A549 (cell line): ENCODE measurements at regions not wholly inside any gene's neighbourhood (a gene's known extent, or its start where the extent isn't known, plus 50 kb on each side); places are given as distances from the start of the nearest gene placed in this dataset.

Experiments
- ATAC-seq, 2 experiments: fragments of 200-7000 bp in 1 of 2; fragments of >200 bp in 1 of 2; cut with Nextera tagmentation in 1 of 2; cut with Tn5 transposase in 1 of 2; 3 replicates each; pipeline versions ENCODE4 v1.8.0 to v1.9.1; 2018 to 2020; ENCODE audit warnings: mild to moderate bottlenecking in 1 of 2, moderate library complexity in 1 of 2
- CTCF ChIA-PET: fragments of 300-600 bp; sonication (Branson Sonifier 250); formaldehyde crosslinking; extraction: SDS; loops from one replicate; lab custom pipeline; 2021; ENCODE audit warnings: antibody characterized with exemption, inconsistent platforms; lab: Yijun Ruan, JAX
- POLR2A ChIA-PET: fragments of 350-600 bp; formaldehyde crosslinking; extraction: SDS; loops from one replicate; lab custom pipeline; 2021; ENCODE audit warnings: antibody characterized with exemption, inconsistent platforms; lab: Yijun Ruan, JAX
- DNase-seq, 2 experiments: peaks; one replicate each; pipeline versions ENCODE4 v3.0.0 to v3.0.0-alpha.2; 2011 to 2016; ENCODE audit warnings: low read depth in 1 of 2, low spot score in 1 of 2
- FAIRE-seq: peaks from 2 replicates; lab custom pipeline; 2011; peaks lifted over from hg19 to GRCh38; lab: Jason Lieb, UNC
- H3K27ac ChIP-seq, 2 experiments: fragments of >200 bp; sonication (Bioruptor Twin); formaldehyde crosslinking; 3 replicates each; pipeline ENCODE4 v1.5.1; 2016 to 2017
- H3K4me1 ChIP-seq: fragments of >200 bp; sonication (Bioruptor Twin); formaldehyde crosslinking; 3 replicates; pipeline ENCODE4 v1.6.1; 2016
- H3K4me2 ChIP-seq: fragments of >200 bp; sonication (Bioruptor Twin); formaldehyde crosslinking; 3 replicates; pipeline ENCODE4 v1.6.1; 2016
- H3K4me3 ChIP-seq: fragments of >200 bp; sonication (Bioruptor Twin); formaldehyde crosslinking; 3 replicates; pipeline ENCODE4 v1.5.1; 2016
- H3K9me3 ChIP-seq: fragments of >200 bp; sonication (Bioruptor Twin); formaldehyde crosslinking; 3 replicates; pipeline ENCODE4 v1.6.1; 2016
- BHLHE40 ChIP-seq: IDR thresholded peaks from 2 replicates; pipeline ENCODE4 v1.6.1; 2012; ENCODE audit warnings: low read depth, low read length, inconsistent platforms
- CBX2 ChIP-seq: fragments of 200-600 bp; sonication (generic); IDR thresholded peaks from 2 replicates; pipeline ENCODE4 v1.6.1; 2016; ENCODE audit warnings: low read depth, mild to moderate bottlenecking, borderline replicate concordance
- CEBPB ChIP-seq, 2 experiments: fragments of >200 bp in 1 of 2; sonication (Bioruptor Twin) in 1 of 2; formaldehyde crosslinking in 1 of 2; IDR thresholded peaks; 2 replicates each; pipeline ENCODE4 v1.6.1; 2012 to 2016
- CHD4 ChIP-seq: fragments of 200-600 bp; sonication (generic); IDR thresholded peaks from 2 replicates; pipeline ENCODE4 v1.6.1; 2016; ENCODE audit warnings: antibody characterized with exemption, mild to moderate bottlenecking, borderline replicate concordance
- E2F6 ChIP-seq: IDR thresholded peaks from 2 replicates; pipeline ENCODE4 v1.6.1; 2012; ENCODE audit warnings: low read depth, borderline replicate concordance
- EHF ChIP-seq: fragments of 250-450 bp; sonication (Bioruptor Pico); IDR thresholded peaks from 2 replicates; pipeline ENCODE4 v1.5.0; 2020; ENCODE audit warnings: mild to moderate bottlenecking
- ELK1 ChIP-seq: fragments of 150-350 bp; IDR thresholded peaks from 2 replicates; pipeline ENCODE4 v1.6.1; 2014; ENCODE audit warnings: low read depth, mild to moderate bottlenecking, low read length
- ESRRA ChIP-seq: fragments of 150-350 bp; IDR thresholded peaks from 2 replicates; pipeline ENCODE4 v1.6.1; 2014; ENCODE audit warnings: mild to moderate bottlenecking, low read length, borderline replicate concordance
- FOSB ChIP-seq: fragments of 250-450 bp; sonication (Bioruptor Pico); IDR thresholded peaks from 2 replicates; pipeline ENCODE4 v1.5.0; 2020; ENCODE audit warnings: mild to moderate bottlenecking, moderate library complexity
- FOSL2 ChIP-seq, 2 experiments: fragments of 450-650 bp in 1 of 2; fragments of >200 bp in 1 of 2; sonication (Bioruptor Twin) in 1 of 2; formaldehyde crosslinking; IDR thresholded peaks; 2 replicates each; pipeline versions ENCODE4 v1.5.0 to v1.6.1; 2016 to 2020; ENCODE audit warnings: mild to moderate bottlenecking in 1 of 2, moderate library complexity in 1 of 2
- FOXS1 ChIP-seq: fragments of 250-450 bp; sonication (Bioruptor Pico); IDR thresholded peaks from 2 replicates; pipeline ENCODE4 v1.5.0; 2020; ENCODE audit warnings: mild to moderate bottlenecking, moderate library complexity
- HDAC2 ChIP-seq: fragments of 200-600 bp; sonication (generic); IDR thresholded peaks from 2 replicates; pipeline ENCODE4 v1.6.1; 2016
- HEYL ChIP-seq: fragments of 250-450 bp; sonication (Bioruptor Pico); IDR thresholded peaks from 2 replicates; pipeline ENCODE4 v1.8.0; 2021; ENCODE audit warnings: mild to moderate bottlenecking, moderate library complexity
- KDM1A ChIP-seq: fragments of 200-600 bp; sonication (generic); IDR thresholded peaks from 2 replicates; pipeline ENCODE4 v1.6.1; 2016; ENCODE audit warnings: low read depth, mild to moderate bottlenecking
- MAZ ChIP-seq: fragments of 150-350 bp; IDR thresholded peaks from 2 replicates; pipeline ENCODE4 v1.6.1; 2014; ENCODE audit warnings: antibody characterized with exemption, low read depth, low read length, borderline replicate concordance
- NFE2L2 ChIP-seq: fragments of 150-350 bp; conservative IDR thresholded peaks from 2 replicates; pipeline ENCODE4 v1.6.1; 2014; ENCODE audit warnings: low read length
- PHF8 ChIP-seq: fragments of 200-600 bp; sonication (generic); IDR thresholded peaks from 2 replicates; pipeline ENCODE4 v1.6.1; 2016; ENCODE audit warnings: low read depth, mild to moderate bottlenecking, antibody characterized with exemption, moderate library complexity, borderline replicate concordance
- POLR2A ChIP-seq: IDR thresholded peaks from 2 replicates; pipeline ENCODE4 v1.6.1; 2012; ENCODE audit warnings: mild to moderate bottlenecking, low read length
- RAD21 ChIP-seq, 2 experiments: fragments of >200 bp in 1 of 2; sonication (Bioruptor Twin) in 1 of 2; formaldehyde crosslinking in 1 of 2; IDR thresholded peaks in 1 of 2; conservative IDR thresholded peaks in 1 of 2; 2 replicates in 1 of 2; 3 replicates in 1 of 2; pipeline ENCODE4 v1.6.1; 2012 to 2018; ENCODE audit warnings: inconsistent platforms in 1 of 2
- RCOR1 ChIP-seq: fragments of 150-350 bp; IDR thresholded peaks from 2 replicates; pipeline ENCODE4 v1.6.1; 2014; ENCODE audit warnings: antibody characterized with exemption, low read length, low read depth
- REST ChIP-seq: fragments of 200-600 bp; sonication (generic); IDR thresholded peaks from 2 replicates; pipeline ENCODE4 v1.6.1; 2016; ENCODE audit warnings: antibody characterized with exemption, mild to moderate bottlenecking, moderate library complexity
- RFX5 ChIP-seq: fragments of 450-650 bp; IDR thresholded peaks from 2 replicates; pipeline ENCODE4 v1.7.1; 2014; ENCODE audit warnings: antibody characterized with exemption, mild to moderate bottlenecking, moderate library complexity
- SMC3 ChIP-seq: fragments of >200 bp; sonication (Bioruptor Twin); formaldehyde crosslinking; IDR thresholded peaks from 3 replicates; pipeline ENCODE4 v1.6.1; 2018; ENCODE audit warnings: inconsistent platforms
- SREBF2 ChIP-seq: fragments of 450-650 bp; IDR thresholded peaks from 2 replicates; pipeline ENCODE4 v1.6.1; 2014; ENCODE audit warnings: mild to moderate bottlenecking, moderate library complexity
- TP53 ChIP-seq: fragments of 250-450 bp; sonication (Bioruptor Pico); IDR thresholded peaks from 2 replicates; pipeline ENCODE4 v1.5.0; 2021; ENCODE audit warnings: mild to moderate bottlenecking, moderate library complexity
- USF2 ChIP-seq: fragments of 450-650 bp; IDR thresholded peaks from 2 replicates; pipeline ENCODE4 v1.6.1; 2014; ENCODE audit warnings: antibody characterized with exemption
- ZC3H11A ChIP-seq: fragments of 450-650 bp; IDR thresholded peaks from 2 replicates; pipeline ENCODE4 v1.6.1; 2014; ENCODE audit warnings: antibody characterized with exemption, mild to moderate bottlenecking
- ZFP36 ChIP-seq: fragments of 450-650 bp; IDR thresholded peaks from 2 replicates; pipeline ENCODE4 v1.6.1; 2014; ENCODE audit warnings: borderline replicate concordance; ENCODE audit not compliant: partially characterized antibody
- WGBS: methylation state at CpG from one replicate; pipeline ENCODE4 v1.1.6; 2017; ENCODE audit errors: missing lambda C conversion rate; 5-methylcytosine and 5-hydroxymethylcytosine counted together
- TF ChIP-seq, protein P1 (sequence below): fragments of >200 bp; sonication (Bioruptor Twin); formaldehyde crosslinking; IDR thresholded peaks from 2 replicates; pipeline ENCODE4 v1.6.1; 2016
- TF ChIP-seq, protein P2 (sequence below): IDR thresholded peaks from 2 replicates; pipeline ENCODE4 v1.6.1; 2012

DNA sequence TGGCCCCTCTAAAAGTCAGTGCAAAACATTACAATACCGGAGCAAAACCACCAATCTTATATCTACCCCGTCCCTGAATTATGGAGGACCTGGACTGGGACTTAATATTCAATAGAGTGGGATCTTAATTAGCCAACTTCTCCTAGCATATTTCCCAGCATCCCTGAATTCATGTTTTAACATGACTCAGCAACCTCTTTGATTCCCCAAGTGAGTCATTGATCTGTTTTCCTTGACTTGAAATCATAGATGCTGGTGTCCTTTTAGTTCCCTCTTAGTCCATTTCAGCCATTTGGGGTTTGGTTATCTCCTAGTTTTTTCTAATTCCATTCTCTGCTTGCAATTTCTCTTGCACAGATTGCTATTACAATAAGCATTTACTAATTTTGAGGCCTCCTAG lies 677.7 kb upstream of the CELF4 start:
- H3K4me3 ChIP-seq, result no peak overlapping the region
- H3K4me1 ChIP-seq, result no peaks in the 10 kb centered on the region
- TF ChIP-seq RCOR1 (no peak), TP53 (CRISPR knock-in tag) (no peak), HDAC2 (no peak), CEBPB (IDR thresholded peaks at IDR 0.05) (no peak), CHD4 (no peak), SREBF2 (no peak), EHF (CRISPR knock-in tag) (no peak), ZFP36 (no peak), ZC3H11A (no peak), USF2 (no peak), REST (no peak), FOSL2 (IDR thresholded peaks at IDR 0.05) (no peak), FOSL2 (CRISPR knock-in tag; IDR thresholded peaks at IDR 0.05) (no peak), PHF8 (no peak), NFE2L2 (no peak), KDM1A (no peak), MAZ (no peak), FOSB (no peak), RAD21 (conservative IDR thresholded peaks at IDR 0.05 in 1 of 2, IDR thresholded peaks at IDR 0.05 in 1 of 2) (no peak), FOXS1 (CRISPR knock-in tag) (no peak)
- TF ChIP-seq, protein P1, sequence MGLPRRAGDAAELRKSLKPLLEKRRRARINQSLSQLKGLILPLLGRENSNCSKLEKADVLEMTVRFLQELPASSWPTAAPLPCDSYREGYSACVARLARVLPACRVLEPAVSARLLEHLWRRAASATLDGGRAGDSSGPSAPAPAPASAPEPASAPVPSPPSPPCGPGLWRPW, result no peak
- ATAC-seq, result no peak
- no peaks in the 10 kb centered on the region for H3K9me3 ChIP-seq
- DNase-seq, result no peak
- FAIRE-seq, result no peak
- POLR2A ChIA-PET, result no interaction called here
- CTCF ChIA-PET, result no interaction called here
- H3K27ac ChIP-seq, result no peak overlapping the region
- WGBS, result 0% methylated on average over 2 of the region's 2 CpGs
- no peak overlapping the region for H3K4me2 ChIP-seq

GRCh38 chr18:38241736-38242135 lies 676.1 kb upstream of the CELF4 start:
- Histone ChIP-seq H3K4me1 (no peaks in the 10 kb centered on the region), H3K4me3 (no peak overlapping the region), H3K27ac (no peak overlapping the region), H3K9me3 (no peaks in the 10 kb centered on the region), H3K4me2 (no peak overlapping the region)
- 0% methylated on average over 1 of the region's 2 CpGs for WGBS
- CTCF ChIA-PET, result interaction anchor here (1.1 kb wide), 1 partner anchor 1600 kb away, joined by 3 read pairs; no protein-coding TSS in a partner anchor
- no peak for DNase-seq
- no peak for ATAC-seq
- TF ChIP-seq BHLHE40 (no peak), RCOR1 (no peak), ESRRA (no peak), RFX5 (no peak), ELK1 (no peak), E2F6 (no peak), MAZ (no peak), HEYL (CRISPR knock-in tag) (no peak), POLR2A (no peak), FOSL2 (IDR thresholded peaks at IDR 0.05) (no peak), FOSL2 (CRISPR knock-in tag; IDR thresholded peaks at IDR 0.05) (no peak), NFE2L2 (no peak), SMC3 (no peak), CBX2 (no peak)
- TF ChIP-seq, protein P2, sequence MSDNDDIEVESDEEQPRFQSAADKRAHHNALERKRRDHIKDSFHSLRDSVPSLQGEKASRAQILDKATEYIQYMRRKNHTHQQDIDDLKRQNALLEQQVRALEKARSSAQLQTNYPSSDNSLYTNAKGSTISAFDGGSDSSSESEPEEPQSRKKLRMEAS, result no peak
- FAIRE-seq, result no peak
- POLR2A ChIA-PET, result no interaction called here
